NCI-H446 treated with DMSO at 0.1 percent for 48 hours (cell line): ENCODE measurements at regions not wholly inside any gene's neighbourhood (a gene's known extent, or its start where the extent isn't known, plus 50 kb on each side); places are given as distances from the start of the nearest gene placed in this dataset.
"Not testable (repeated sequence)": the region's sequence is repeated elsewhere in the genome, so short reads cannot be mapped to it uniquely, and the experiment has no call there.

Experiments
- DNase-seq: peaks from one replicate; lab custom pipeline; 2025; lab: John Stamatoyannopoulos, UW

DNA sequence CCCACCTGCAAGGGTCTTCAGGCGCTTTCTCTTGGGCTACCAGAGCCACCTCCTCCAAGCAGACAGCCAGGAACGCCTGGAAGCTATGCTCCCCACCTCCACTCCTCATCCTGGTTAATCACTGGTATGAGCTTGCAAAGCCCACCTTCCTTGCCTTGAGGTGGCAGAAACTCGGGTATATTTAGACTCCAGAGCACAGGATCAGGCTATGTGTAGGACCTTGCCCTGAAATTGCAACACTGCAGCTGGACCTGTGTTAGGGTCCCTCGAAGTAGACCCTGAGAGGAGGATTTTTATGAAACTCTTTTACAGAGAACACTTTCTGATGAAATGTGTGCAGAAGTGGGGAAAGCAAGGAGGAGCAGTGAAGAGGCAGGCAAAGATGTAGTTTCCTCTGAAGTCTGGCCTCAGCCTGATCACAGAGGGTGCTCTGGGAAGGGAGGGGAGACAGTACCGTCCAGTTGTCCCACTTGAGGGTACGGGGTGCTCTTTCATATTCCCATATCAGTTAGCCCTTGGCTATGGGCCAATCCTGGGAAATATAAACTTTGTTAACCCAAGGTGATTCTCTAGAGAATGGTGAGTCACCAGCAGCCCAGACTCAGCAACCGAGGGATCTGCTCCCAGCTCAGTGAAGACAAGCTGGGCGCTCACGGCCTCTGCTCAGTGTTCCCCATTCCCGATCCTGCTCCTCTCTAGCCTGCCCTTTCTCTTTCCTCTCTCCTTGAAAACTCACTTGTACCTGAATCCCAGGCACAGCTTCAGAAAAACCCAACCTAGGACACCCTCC, 157.9 kb downstream of the UQCRFS1 start:
- no peak for DNase-seq

DNA sequence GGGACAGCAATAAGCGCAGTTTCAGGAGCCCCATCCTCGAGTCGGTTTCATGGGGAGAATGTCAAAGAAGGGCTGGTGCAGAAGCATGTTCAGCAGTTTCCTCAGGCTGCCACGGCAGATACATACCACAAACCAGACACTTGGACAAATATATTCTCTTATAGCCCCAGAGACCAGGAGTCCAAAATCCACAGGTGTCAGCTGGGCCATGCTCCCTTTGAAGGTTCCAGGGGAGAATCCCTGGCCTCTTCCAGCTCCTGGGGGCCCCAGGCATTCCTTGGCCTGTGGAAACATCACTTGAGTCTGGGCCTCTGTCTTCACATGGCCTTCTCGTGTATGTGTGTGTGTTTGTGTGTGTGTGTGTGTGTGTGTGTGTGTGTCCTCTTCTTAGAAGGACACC, 164.1 kb downstream of the UQCRFS1 start:
- no peak for DNase-seq

DNA sequence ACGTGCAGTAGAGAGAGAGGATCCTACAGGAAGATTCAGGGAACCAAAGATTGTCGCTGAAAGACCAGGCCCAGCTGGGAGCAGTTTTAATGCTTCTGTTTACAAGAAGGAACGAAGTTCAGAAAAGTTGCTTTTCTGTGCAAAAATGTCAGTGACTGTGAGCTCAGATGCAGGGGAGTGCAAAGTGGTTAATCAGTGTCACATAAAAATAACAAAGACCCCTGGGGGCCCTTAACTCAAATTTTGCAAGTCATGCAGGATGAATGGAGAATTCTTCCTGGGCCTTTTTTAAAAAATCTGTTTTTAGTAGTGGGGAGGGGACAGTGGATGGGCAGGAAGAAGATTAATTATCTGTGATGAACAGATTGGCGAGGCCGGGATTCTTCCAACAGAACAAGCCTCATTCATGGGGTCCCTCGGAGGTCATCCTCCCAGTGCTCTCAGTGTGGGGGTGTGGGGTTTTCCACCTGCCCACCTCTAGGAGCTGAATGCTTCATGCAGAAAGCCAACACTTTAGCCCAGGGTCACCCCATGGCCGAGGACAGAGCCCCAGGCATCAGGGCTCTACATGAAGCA, 167.2 kb downstream of the UQCRFS1 start:
- DNase-seq = no peak

DNA sequence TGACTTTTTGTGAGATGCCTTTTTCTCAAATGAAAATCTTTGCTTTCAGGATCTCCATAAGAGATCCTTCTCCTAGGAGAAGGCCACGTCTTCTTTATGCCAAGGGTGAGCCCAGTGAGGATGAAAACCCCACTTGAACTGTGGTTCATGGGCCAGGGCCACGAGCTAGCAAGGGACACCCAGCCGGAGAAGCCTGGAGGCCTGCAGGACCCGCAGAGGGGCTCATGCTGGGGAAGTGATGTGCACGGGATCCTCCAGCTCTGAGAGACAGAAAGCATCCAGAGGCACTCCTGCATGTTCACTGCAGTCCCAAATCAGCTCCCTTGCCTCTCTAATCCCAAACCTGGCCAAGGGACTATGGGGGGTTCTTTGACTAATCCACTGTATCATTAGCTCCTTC, 168.9 kb downstream of the UQCRFS1 start:
- DNase-seq = no peak

DNA sequence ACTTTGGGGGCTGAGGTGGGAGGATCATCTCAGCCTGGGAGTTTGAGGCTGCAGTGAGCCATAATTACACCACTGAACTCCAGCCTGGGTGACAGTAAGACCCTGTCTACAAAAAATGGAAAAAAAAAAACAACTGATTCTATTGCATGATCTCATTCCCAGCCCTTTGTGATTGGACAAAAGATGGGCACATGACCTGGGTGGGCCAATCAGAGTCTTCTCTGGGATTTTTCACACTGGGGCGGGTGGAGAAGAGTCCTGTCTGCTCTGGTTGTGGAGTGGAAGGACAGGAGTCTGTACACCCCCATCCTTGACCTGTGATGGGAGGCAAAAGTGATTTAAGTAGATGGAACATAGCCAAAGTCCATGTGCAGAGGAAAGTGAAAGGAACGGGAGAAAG, 170.5 kb downstream of the UQCRFS1 start:
- no peak for DNase-seq

DNA sequence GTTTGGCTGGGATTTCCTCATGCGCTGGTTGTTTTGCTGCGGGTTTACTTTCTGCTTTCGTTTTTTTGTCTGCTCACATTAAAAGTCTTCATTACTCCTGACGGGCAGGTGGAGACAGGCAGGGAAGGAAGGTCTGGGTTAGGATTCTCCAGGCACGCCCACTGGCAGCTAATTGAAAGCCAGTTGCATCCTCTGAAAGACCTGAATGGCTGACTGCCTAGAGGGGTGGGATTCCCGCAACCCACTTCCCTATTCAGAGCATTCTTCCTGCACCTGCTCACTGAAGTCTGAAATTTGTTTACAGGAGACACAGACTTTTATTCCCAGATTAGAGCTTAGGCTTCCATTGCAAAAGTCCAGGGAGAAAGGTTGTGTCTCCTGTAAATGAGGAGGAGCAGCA, 172.0 kb downstream of the UQCRFS1 start:
- DNase-seq = no peak

DNA sequence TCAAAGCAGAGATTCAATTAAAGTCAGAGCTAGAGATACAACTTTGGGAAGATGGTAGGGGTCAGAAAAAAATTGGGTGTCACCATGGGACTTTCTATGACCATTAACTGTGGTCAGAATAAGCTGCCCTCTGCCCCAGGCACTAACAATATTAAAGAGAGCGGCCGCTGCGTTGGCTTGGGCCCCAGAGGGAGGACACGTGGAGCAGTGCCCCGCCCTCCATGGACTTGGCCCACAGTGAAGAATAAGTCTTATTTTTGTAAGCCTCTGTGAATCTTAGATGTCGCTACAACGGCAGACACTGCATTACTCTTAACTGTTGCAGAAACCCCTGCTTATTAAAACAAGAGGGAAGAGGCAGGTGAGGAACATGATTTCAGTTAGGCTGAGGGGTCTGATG, 172.7 kb downstream of the UQCRFS1 start:
- no peak for DNase-seq

DNA sequence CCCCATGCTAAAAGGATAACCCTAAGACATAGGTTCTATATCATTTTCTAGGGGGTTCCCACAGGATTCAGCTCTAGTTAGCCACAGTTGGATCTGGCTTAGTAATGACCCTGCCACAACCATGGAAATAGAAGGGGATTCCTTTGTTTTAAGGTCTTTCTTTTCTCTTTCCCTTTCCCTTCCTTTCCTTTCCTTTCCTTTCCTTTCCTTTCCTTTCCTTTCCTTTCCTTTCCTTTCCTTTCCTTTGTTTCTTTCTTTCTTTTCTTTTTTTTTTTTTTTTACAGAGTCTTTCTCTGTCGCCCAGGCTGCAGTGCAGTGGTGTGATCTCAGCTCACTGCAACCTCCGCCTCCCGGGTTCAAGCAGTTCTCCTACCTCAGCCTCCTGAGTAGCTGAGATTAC, 173.9 kb downstream of the UQCRFS1 start:
- DNase-seq = not testable (repeated sequence)

DNA sequence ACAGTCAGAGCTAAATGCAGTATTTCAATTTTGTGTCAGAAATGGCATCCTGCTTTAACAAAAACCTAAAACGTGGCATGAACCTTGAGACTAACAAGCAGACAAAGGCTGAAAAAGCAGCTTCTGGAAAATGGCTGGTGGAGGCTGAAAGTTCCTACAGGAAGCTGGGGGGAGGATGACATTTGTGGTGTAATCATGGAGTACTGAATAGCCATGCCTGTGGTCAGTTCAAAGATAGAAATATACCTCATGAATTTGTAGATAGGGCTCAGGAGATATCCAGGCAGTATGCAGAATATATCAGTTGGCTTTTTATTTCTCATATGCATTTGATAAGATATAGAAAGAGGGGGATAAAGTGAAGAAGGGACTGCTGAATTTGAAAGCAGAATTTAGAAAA, 181.7 kb downstream of the UQCRFS1 start:
- DNase-seq = no peak

DNA sequence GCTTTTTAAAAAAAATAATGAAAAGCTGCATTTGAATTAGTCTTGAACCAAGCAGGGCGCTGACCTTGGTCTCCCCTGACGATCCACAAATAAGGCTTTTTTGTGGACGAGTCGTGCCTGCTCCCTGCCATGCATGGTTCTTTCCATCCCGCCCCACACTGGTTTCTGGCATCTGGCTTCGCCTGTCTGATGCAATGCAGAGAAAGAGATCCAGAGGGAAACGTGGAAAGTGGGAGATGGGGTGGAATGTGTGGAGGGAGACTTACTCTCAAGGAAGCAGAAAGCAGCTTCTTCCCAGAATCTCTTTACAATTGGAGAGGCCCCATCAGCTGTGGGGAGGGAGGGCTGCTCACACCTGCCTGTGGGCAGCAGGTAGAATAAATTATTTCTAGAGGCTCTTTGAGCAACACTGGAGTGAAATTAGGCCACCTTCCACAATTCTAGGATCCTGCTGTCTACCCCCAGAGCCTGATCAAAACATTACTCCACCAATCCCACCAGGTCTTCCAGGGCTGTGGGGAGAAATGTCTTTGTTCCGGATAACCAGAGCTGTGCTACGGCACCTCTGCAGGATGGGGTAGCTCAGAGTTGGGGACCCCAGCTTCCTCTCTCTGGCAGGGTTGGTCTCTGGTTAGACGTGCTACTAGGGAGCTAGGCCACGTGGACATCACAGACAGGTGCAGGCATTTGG, 183.5 kb downstream of the UQCRFS1 start:
- no peak for DNase-seq

DNA sequence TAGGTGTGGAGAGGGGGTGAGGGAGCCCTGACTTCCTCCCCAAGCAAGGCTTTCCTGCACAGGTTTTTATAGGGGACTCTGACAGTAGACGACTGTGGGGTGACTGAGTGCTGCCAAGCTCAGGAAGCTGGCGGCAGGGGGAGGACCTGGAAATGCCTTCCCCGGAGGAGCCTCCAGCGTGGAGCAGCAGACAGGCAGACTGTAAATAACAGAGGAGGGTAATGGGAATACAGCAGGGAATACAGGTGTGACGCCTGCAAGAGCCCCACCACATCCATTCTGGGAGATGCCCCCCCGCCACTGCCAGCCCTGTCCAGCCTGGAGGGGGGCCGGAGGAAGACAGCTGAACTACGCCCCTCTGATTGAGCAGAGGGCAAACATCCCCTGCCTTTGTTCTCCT, 190.4 kb downstream of the UQCRFS1 start:
- no peak for DNase-seq

DNA sequence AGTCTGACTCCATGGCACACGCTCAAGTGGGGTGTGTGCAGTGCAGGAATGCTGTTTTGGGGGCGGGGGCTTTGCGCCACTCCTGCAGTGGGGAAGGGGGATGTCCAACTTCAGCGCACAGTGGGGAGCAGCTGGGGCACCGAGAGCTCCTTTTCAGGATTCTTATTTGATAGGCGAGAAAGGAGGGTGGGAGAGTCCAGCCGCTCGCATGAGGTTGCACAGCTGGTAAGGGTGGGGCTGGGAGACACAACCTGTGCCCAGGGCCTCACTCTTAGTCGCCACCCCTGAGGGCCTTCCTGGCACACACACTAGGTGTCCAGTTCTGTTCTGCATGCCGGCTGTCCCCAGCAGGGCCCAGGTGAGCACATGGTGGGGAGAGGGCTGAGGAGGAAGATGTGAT, 190.8 kb downstream of the UQCRFS1 start:
- DNase-seq = no peak

DNA sequence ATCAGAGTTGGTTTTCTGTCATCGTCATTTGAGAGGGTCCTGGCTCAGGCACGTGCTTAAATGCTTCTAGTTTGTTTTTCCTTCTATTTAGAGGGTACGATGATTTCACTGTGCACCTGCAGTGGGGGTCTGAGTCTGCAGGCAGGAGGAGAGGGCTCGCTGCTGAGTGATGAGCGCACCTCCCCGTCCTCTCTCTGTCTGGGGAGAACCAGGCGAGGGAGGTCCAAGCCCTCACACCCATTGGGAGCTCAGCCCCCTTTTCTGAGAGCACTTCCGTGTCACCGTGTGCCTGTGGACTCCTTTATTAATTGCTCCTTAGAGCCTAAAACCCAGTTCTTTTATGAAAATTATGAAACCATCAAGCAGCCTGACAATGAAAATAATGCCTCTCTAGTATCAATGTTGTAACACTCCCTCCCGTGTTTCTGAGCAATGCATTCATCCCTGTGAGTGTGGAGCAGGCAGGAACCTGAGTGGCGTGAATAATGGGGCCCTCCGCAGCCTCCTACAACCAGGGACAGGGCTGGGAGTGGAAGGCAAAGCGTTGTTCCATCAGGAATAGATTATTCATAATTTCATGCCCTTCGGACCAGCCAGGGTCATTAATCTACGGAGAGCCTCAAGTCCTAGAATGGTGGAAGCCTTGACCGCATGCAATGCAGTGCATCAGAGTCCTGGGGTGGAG, 191.6 kb downstream of the UQCRFS1 start:
- DNase-seq = no peak

DNA sequence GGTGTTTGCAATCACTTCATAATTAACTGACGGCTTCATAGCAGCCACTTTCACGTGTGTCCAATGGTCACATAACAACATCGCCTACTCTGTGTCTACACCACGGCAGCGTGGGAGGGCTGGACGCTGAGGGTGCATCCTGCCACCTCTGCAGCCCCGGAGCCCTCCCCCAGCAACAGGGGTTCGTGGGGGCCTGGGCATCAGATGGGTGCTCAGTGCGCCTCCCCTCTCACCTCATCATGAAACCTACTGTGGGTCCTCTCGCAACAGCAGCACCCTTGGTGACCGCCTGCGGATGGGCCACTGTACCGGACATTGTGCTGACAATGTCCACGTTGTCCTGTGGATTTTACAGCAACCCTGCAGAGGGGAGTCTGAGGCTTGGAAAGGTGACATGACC, 193.5 kb downstream of the UQCRFS1 start:
- DNase-seq = no peak

DNA sequence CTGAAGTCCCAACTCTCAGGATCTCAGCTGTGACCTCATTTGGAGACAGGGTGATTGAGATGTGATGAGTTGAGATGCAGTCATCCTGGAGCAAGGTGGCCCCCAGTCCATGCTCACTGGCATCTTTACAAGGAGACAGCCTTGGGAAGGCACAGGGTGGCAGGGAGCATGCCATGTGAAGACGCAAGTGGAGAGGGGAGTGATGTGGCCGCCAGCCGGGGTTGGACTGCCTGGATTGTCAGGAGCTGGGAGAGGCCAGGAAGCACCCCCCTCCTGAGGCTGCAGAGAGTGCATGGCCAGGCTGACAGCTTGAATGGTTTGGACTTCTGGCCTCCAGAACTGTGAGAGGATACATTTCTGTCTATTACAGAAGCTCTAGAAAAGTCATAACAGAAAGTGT, 194.4 kb downstream of the UQCRFS1 start:
- no peak for DNase-seq

DNA sequence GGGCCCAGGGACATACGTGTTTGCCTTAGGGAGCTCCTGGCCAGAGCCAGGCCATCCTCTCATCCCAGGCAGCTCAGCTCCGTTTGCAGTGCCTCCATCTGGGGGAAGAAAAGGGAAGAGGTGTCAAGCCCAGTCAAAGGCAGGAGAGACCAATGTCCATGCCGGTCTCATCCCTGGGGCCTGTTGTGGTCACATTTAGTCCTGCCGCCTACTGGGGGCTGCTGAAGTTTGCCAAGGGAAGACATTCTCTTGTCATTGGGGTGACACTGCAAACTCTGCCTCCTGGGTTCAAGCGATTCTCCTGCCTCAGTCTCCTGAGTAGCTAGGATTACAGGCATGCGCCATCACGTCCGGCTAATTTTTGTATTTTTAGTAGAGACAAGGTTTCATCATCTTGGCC, 195.2 kb downstream of the UQCRFS1 start:
- DNase-seq = no peak

DNA sequence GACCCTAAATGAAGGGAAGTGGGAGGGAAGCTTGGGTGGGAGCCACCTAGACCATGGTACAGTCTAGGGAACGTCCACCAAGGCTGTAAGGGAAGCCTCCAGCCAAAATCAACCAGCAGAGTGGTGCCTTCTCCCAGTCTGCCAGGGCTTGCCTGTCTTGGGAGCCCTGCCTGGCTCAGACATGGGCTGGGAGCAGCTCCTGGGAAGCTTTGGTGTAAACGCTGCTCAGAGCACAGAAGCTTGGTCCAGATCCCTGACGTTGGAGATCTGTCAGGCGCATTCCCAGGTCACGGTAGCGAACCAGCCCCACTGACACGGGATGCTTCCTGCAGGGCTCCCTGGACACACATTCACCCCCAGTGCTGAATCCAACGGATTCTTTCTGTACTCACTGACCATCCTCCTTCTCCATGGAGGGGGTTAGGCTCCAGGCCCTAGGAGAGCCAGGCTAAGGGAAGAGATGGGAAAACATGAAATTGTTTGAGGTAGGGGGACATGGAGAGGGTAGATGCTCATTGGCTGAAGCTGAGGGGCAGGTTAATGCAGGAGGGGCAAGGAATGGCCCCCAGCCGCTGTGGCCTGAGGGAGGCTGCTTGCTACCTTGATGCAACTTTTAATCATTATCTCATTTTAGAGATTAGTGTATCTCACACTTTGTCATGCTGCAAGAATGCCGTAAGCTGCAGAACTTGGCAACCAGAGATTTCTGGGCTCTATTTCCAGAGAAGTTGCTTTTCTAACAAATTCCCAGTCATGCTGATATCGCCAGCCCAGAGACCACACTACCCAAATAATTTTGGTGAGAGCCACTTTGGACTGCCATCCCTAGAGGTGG, 195.8 kb downstream of the UQCRFS1 start:
- DNase-seq = no peak

DNA sequence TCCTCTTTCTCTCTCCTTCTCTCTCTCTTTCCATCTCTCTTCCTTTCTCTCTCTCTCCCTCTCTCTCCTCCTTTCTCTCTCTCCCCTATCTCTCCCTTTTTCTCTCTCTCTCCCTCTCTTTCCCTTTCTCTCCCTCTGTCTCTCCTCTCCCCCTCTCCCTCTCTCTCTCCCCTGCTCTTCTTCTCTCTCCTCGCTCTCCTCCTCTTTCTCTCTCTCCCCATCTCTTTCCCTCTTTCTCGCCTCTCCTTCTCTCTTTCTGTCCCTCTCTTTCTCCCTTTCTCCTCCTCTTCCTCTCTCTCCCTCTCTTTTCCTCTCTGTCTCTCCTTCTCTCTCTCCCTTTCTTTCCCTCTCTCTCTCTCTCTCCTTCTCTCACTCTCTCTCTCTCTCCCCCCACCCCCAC, 196.6 kb downstream of the UQCRFS1 start:
- no peak for DNase-seq

DNA sequence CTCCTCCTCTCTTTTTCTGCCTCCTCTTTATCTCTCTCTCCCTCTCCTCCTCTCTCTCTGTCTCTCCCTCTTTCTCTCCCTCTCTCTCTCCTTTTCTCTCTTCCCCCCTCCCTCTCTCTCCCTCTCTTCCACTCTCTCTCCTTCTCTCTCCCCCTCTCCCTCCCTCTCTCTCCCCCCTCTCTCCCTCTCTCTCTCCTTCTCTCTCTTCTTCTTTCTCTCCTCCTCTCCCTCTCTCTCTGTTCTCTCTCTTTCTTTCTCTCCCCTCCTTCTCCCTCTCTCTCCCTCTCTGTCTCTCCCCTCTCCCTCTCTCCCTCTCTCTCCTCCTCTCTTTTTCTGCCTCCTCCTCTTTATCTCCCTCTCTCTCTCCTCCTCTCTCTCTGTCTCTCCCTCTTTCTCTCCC, 197.4 kb downstream of the UQCRFS1 start:
- DNase-seq = no peak

DNA sequence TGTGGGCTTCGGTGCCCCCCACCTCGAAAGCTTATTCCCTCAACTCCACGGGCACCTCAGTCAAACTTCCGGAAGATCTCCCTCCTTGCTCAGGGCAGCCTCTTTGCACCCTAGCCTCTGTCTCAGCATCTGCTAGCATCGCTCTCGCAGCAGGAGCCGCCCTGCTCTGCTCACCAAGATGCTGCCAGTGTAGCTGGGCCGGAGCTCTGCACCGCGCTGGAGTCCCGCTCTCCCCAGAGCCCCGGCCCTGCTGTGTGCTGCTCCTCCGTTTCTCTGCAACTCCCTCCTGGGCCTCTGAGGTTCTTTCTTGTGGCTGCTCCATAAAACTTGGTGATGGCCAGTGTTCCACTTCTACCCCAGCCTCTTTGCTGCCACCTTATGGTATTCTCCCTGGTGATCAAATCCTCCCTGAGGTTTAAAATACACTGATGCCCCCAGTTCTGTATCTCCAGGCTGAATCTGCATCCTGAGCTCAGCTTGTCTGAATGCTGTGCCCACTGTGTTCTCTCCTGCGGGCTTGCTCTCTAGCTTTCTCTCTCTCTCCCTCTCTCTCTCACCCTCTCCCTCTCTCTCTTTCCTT, 198.0 kb downstream of the UQCRFS1 start:
- no peak for DNase-seq

DNA sequence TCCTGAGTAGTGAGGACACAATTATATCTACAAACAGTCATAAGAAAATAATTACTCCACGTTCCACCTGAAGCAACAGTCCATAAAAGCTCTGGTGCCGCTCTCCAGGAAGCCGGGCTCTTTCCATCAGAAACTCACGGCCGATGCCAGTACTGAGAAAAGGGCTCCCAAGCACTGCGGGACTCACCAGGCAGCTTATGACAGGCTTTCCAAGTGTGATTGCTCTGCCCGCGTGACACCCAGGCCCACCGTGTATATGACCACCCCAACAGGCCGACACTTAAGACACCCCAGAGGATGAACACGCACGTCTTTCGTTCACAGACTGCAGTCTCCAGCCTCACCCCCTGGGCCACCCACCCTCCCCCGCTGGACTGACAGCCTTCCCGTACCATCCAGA, 199.0 kb downstream of the UQCRFS1 start:
- no peak for DNase-seq

DNA sequence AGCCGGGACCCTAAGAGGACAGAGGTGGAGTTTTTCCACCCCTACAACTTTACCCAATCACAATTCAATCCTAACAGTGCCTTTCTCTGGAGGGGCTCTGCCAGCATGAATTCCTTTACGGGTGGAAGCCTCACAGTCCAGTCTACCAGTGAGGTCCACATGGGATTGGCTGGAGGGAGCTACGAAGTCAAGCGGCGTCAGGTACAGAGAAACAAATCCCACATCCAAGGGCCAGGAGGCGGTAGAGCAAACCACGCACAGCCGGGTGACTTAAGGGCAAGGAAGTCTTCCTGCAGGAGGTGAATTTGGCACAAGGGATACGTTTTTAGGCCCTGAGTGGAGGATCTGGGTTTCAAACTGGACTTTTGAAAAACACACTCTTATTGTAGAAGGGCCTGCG, 199.6 kb downstream of the UQCRFS1 start:
- DNase-seq = no peak
